ENCODE measurements at regions not wholly inside any gene's neighbourhood (a gene's known extent, or its start where the extent isn't known, plus 50 kb on each side); places are given as distances from the start of the nearest gene placed in this dataset.

GRCh38 chr4:38611676-38612075 is 52.3 kb upstream of the KLF3 start (continued):
- TF ChIP-seq ARID3A (IDR thresholded peaks at IDR 0.05; ENCODE audit: low read depth, low read length): no peak
- no peak for TF ChIP-seq ZNF629 (CRISPR knock-in tag; conservative IDR thresholded peaks at IDR 0.05)
- TF ChIP-seq ZNF674 (CRISPR knock-in tag; IDR thresholded peaks at IDR 0.05; ENCODE audit: low read depth): no peak
- no peak for TF ChIP-seq ARID4A (CRISPR knock-in tag; IDR thresholded peaks at IDR 0.05; ENCODE audit: borderline replicate concordance)

GRCh38 chr4:38612646-38613414 is 51.2 kb upstream of the KLF3 start:
- CTCF ChIA-PET (ENCODE audit: low intra/inter-chr PET ratio, low total read pairs): no interaction called here
- Histone ChIP-seq H3K27me3 (ENCODE audit: control insufficient read depth in 1 of 2, insufficient read depth in 2 of 2, low read length in 2 of 2) (no peaks in the 10 kb centered on the region), H3K79me2 (ENCODE audit: insufficient read depth, low read length) (no peaks in the 10 kb centered on the region), H2AFZ (ENCODE audit: low read length) (no peak overlapping the region), H4K20me1 (ENCODE audit: insufficient read depth, low read length) (no peaks in the 10 kb centered on the region), H3K27ac (ENCODE audit: extremely low read length, insufficient read depth, low read length) (no peak overlapping the region), H3K9me3 (ENCODE audit: low read length) (no peaks in the 10 kb centered on the region), H3K4me2 (ENCODE audit: low read depth, low read length) (no peak overlapping the region), H3K9ac (ENCODE audit: insufficient read depth, low read depth, low read length) (no peak overlapping the region), H3K4me1 (ENCODE audit: insufficient read depth, low read length) (peaks cover 58% of the 10 kb centered on the region), H3K36me3 (replicated peaks in 1 of 2; ENCODE audit: control insufficient read depth in 1 of 2, insufficient read depth in 2 of 2, low read length in 2 of 2) (no peaks in the 10 kb centered on the region), H3K4me3 (replicated peaks in 1 of 3; ENCODE audit: insufficient read depth in 1 of 3, low read depth in 2 of 3, low read length in 3 of 3) (no peak overlapping the region)
- DNase-seq (ENCODE audit: low spot score) (no peak), FAIRE-seq (no peak), ATAC-seq (no peak)
- intact Hi-C loops (cut with micrococcal nuclease; ENCODE audit: unreplicated experiment) (no loop called here), in situ Hi-C loops (cut with HindIII; ENCODE audit: extremely low pct_ligation_motif_present, low pct_unique_long_range_greater_than_20kb) (no loop called here)
- POLR2A ChIA-PET: no interaction called here
- BruUV-seq (replicated peaks): no TSS peak
- WGBS (ENCODE audit: low lambda C conversion rate): 60% methylated on average over 6 of the region's 6 CpGs
- TF ChIP-seq ZNF614 (CRISPR knock-in tag; IDR thresholded peaks at IDR 0.05; ENCODE audit: borderline replicate concordance): no peak
- no peak for TF ChIP-seq GRHL1 (CRISPR knock-in tag; conservative IDR thresholded peaks at IDR 0.05)
- TF ChIP-seq ZKSCAN1 (IDR thresholded peaks at IDR 0.05; ENCODE audit: low read length): no peak
- TF ChIP-seq ZNF580 (CRISPR knock-in tag; IDR thresholded peaks at IDR 0.05; ENCODE audit: borderline replicate concordance, low read depth): no peak
- no peak for TF ChIP-seq ZNF670 (CRISPR knock-in tag; IDR thresholded peaks at IDR 0.05; ENCODE audit: borderline replicate concordance)
- no peak for TF ChIP-seq RNF219 (CRISPR knock-in tag; IDR thresholded peaks at IDR 0.05)
- no peak for TF ChIP-seq ZNF292 (CRISPR knock-in tag; IDR thresholded peaks at IDR 0.05; ENCODE audit: borderline replicate concordance, low read depth)
